ENCODE measurements at regions not wholly inside any gene's neighbourhood (a gene's known extent, or its start where the extent isn't known, plus 50 kb on each side); places are given as distances from the start of the nearest gene placed in this dataset.
"Not testable (repeated sequence)": the region's sequence is repeated elsewhere in the genome, so short reads cannot be mapped to it uniquely, and the experiment has no call there.

DNA sequence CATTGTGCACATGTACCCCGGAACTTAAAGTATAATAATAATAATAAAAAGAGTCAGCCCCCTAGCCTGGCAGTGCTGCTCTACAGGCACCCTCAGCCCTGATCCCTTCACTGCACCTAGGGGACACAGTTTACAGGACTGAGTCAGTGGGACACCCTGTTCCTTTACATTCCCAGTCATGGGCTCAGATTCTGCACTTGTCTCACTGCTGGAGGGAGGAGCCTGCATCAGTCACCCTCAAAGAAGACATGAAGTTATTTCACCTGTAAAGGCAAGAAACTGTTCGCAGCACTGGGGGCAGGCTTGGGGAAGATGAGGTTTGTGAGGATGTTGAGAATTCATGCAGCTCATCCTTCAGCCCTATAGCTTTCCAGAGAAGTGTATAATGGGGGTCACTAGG, 50.7 kb upstream of the VPREB1 start:
- Histone ChIP-seq H3K4me3 (no peak overlapping the region), H3K9me3 (peaks cover 0 to 8% (median 0%) of the 10 kb centered on the region in 3 donors), H3K4me1 (no peaks in the 10 kb centered on the region), H3K27ac (no peak overlapping the region), H3K27me3 (peaks cover 44% of the 10 kb centered on the region), H3K36me3 (no peaks in the 10 kb centered on the region)
- ATAC-seq = no peak
- TF ChIP-seq CTCF (IDR thresholded peaks at IDR 0.05) = no peak
- TF ChIP-seq POLR2AphosphoS5 (IDR thresholded peaks at IDR 0.05) = no peak
- 79 to 81% methylated on average over 2 of the region's 2 CpGs for WGBS, 2 donors (ENCODE audit: low coverage in 1 of 2)

DNA sequence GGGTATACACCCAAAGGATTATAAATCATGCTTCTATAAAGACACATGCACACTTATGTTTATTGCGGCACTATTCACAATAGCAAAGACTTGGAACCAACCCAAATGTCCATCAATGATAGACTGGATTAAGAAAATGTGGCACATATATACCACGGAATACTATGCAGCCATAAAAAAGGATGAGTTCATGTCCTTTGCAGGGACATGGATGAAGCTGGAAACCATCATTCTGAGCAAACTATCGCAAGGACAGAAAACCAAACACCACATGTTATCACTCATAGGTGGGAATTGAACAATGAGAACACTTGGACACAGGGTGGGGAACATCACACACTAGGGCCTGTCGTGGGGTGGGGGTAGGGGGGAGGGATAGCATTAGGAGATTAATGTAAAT, 51.1 kb upstream of the VPREB1 start:
- not testable (repeated sequence) for H3K4me3 ChIP-seq, H3K27ac ChIP-seq, H3K36me3 ChIP-seq, ATAC-seq, H3K4me1 ChIP-seq, H3K9me3 ChIP-seq
- peaks cover 40% of the 10 kb centered on the region for H3K27me3 ChIP-seq
- WGBS, 2 donors (ENCODE audit: low coverage in 1 of 2) = 19 to 60% methylated on average over 1 to 3 of the region's 4 CpGs

GRCh38 chr22:22193006-22193405, 51.6 kb upstream of the VPREB1 start:
- H3K9me3 ChIP-seq, H3K36me3 ChIP-seq, H3K27ac ChIP-seq, H3K4me3 ChIP-seq, ATAC-seq, H3K4me1 ChIP-seq: not testable (repeated sequence)
- H3K27me3 ChIP-seq = peaks cover 40% of the 10 kb centered on the region
- WGBS, 2 donors (ENCODE audit: low coverage in 1 of 2) = 50 to 73% methylated on average over 2 to 4 of the region's 4 CpGs

DNA sequence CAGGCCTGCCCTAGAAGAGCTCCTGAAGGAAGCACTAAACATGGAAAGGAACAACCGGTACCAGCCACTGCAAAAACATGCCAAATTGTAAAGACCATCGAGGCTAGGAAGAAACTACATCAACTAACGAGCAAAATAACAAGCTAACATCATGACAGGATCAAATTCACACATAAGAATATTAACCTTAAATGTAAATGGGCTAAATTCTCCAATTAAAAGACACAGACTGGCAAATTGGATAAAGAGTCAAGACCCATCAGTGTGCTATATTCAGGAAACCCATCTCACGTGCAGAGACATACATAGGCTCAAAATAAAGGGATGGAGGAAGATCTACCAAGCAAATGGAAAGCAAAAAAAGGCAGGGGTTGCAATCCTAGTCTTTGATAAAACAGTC, 54.8 kb upstream of the VPREB1 start:
- not testable (repeated sequence) for H3K4me3 ChIP-seq, H3K36me3 ChIP-seq, ATAC-seq, H3K9me3 ChIP-seq, H3K4me1 ChIP-seq, H3K27ac ChIP-seq
- WGBS, 2 donors (ENCODE audit: low coverage in 1 of 2) = 36 to 38% methylated on average over 4 of the region's 4 CpGs
- peaks cover 31% of the 10 kb centered on the region for H3K27me3 ChIP-seq

DNA sequence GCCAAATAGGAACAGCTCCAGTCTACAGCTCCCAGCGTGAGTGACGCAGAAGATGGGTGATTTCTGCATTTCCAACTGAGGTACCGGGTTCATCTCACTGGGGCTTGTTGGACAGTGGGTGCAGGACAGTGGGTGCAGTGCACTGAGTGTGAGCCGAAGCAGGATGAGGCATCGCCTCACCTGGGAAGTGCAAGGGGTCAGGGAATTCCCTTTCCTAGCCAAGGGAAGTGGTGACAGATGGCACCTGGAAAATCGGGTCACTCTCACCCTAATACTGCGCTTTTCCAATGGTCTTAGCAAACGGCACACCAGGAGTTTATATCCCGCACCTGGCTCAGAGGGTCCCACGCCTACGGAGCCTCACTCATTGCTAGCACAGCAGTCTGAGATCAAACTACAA, 56.7 kb upstream of the VPREB1 start:
- H3K9me3 ChIP-seq, H3K36me3 ChIP-seq, H3K4me1 ChIP-seq, H3K27ac ChIP-seq, H3K4me3 ChIP-seq, ATAC-seq: not testable (repeated sequence)
- 51 to 79% methylated on average over 2 to 3 of the region's 11 CpGs for WGBS, 2 donors (ENCODE audit: low coverage in 1 of 2)
- H3K27me3 ChIP-seq = peaks cover 44% of the 10 kb centered on the region

- no peak overlapping the region for H3K4me3 ChIP-seq
- no peak for ATAC-seq
- H3K27ac ChIP-seq = no peak overlapping the region
These were observed 57.3 kb upstream of the VPREB1 start for GRCh38 chr22:22187299-22187698.

DNA sequence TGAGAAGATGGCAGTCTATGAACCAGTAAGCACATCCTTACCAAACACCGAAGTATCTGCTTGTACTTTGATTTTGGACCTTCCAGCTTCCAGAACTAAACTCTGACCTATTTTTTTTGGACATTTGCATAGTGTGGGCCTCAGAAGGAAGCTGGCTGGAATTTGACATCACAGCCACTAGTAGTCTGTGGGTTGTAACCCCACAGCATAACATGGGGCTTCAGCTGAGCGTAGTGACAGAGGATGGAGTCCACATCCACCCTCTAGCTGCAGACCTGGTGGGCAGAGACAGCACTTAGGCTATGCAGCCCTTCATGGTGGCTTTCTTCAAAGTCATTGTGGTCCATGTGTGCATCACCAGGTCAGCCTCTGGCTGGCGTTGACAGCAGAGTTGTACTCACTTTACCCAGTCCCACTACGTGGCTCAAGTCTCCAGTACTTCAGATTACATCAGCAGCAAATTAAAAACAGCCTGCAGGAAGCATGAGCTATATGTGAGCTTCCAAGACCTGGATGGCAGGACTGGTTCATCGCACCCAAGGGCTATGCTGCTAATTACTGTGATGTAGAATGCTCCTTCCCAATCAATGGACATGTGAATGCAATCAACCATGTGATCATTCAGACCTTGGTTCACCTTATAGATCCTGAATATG, 58.6 kb upstream of the VPREB1 start:
- 95 to 100% methylated on average over 1 to 2 of the region's 5 CpGs for WGBS, 2 donors (ENCODE audit: low coverage in 1 of 2)
- H3K27me3 ChIP-seq = peaks cover 63% of the 10 kb centered on the region

More at GRCh38 chr22:22187299-22187698, 57.3 kb upstream of the VPREB1 start:
- Histone ChIP-seq H3K36me3 (no peaks in the 10 kb centered on the region), H3K27me3 (peaks cover 50% of the 10 kb centered on the region), H3K9me3 (peaks cover 0 to 8% (median 0%) of the 10 kb centered on the region in 3 donors), H3K4me1 (no peaks in the 10 kb centered on the region)
- TF ChIP-seq POLR2AphosphoS5 (IDR thresholded peaks at IDR 0.05) (no peak), POLR2A (IDR thresholded peaks at IDR 0.05) (no peak), CTCF (IDR thresholded peaks at IDR 0.05) (no peak), EP300 (IDR thresholded peaks at IDR 0.05) (no peak)
- WGBS, 2 donors (ENCODE audit: low coverage in 1 of 2) = 34 to 61% methylated on average over 3 of the region's 3 CpGs

More for the DNA sequence above, 58.6 kb upstream of the VPREB1 start:
- TF ChIP-seq POLR2A (IDR thresholded peaks at IDR 0.05) = no peak
- no peak for TF ChIP-seq POLR2AphosphoS5 (IDR thresholded peaks at IDR 0.05)
- H3K9me3 ChIP-seq = peaks cover 0 to 8% (median 0%) of the 10 kb centered on the region in 3 donors
- H3K4me1 ChIP-seq = no peaks in the 10 kb centered on the region
- H3K27ac ChIP-seq = no peak overlapping the region
- H3K36me3 ChIP-seq = no peaks in the 10 kb centered on the region
- no peak for ATAC-seq
- H3K4me3 ChIP-seq = no peak overlapping the region
